Stimulated activated CD8-positive, alpha-beta memory T cell treated with anti-CD3 and anti-CD28 coated beads, Interleukin-4, amount 100 ng/mL, for 4 hours (primary cell): ENCODE measurements at regions not wholly inside any gene's neighbourhood (a gene's known extent, or its start where the extent isn't known, plus 50 kb on each side); places are given as distances from the start of the nearest gene placed in this dataset.
"Not testable (repeated sequence)": the region's sequence is repeated elsewhere in the genome, so short reads cannot be mapped to it uniquely, and the experiment has no call there.

Experiments used
- DNase-seq, 2 donors: peaks; one replicate each; pipeline ENCODE4 v3.0.0-alpha.2; 2020; ENCODE audit warnings: low read depth in 2 of 2, low spot score in 1 of 2

DNA sequence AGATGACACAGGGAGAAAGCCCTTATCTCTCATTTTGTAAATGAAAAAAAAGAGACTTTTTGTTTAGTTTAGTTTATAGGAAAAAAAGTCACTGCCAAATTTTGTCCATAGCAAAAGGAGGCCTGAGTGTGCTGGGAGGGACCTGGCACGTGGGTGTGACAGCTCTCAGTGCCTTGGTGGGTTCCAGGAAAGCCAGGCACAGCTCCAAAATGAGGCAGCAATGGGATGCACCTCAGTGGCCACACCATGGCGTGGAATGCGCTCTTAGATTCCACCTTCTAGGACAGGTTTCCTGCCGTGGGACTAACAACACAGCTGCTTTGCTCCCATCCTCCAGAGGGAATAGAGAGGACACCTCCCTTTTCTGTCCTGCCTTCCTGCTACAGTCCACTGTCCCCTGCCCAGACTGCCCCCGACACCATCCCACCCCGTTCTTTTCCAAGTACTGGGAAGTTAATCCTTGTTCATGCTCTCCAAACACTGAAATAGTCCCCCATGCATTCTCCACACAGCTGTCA, 207.6 kb downstream of the EMP1 start:
- DNase-seq: no peak

DNA sequence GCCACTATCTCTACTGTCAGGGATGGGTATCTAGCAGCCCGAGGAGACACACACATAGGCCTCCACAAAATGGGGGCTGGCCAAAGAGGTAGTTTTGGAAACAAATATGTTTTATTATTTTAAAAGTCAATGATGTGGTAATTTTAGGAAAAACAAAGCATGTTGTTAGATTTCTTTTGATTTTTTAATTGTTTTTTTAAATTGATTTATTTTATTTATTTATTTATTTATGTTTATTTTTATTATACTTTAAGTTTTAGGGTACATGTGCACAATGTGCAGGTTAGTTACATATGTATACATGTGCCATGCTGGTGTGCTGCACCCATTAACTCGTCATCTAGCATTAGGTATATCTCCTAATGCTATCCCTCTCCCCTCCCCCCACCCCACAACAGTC, 194.8 kb downstream of the EMP1 start:
- DNase-seq: not testable (repeated sequence)

DNA sequence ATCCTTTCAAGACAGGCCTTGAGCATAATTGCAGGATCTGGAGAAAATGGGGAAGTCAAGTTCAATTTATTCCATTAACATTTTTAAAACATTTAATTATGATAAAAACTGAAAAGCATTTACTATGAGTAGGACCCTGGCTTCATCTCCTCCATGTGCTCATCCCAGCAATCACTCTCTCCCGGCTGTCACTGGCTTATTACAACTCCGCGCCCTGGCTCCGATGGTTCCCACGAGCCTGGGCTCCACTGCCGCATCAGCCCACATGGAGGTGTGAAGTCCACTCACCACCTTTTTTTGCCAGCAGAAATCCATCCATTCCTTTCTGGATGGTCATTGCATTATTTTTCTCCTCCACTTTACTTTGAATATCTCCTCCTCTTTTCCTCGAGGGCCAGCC, 194.4 kb downstream of the EMP1 start:
- no peak for DNase-seq

DNA sequence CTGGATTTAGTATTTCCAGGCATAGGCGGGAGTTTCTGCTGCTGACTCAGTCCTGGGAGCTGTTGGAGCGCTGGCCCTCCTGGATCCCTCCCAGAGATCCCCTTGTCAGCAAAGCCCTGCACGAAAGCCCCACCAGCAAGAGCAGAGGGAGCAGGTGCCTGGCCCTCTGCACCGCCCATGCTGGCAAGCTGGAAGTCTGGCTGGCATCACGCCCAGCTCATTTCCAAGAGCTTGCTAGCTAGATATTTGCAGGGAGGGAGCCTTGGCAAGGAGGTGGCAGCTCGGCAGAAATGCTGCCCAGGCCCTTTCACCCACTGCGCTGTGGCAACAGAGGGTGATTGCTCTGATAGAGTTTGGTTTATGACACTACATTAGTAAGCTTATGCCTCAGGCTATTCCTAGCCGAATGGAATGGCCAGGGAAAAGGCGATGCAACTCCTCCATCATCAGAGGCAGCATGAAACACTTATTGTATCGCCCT, 193.9 kb downstream of the EMP1 start:
- DNase-seq: no peak

DNA sequence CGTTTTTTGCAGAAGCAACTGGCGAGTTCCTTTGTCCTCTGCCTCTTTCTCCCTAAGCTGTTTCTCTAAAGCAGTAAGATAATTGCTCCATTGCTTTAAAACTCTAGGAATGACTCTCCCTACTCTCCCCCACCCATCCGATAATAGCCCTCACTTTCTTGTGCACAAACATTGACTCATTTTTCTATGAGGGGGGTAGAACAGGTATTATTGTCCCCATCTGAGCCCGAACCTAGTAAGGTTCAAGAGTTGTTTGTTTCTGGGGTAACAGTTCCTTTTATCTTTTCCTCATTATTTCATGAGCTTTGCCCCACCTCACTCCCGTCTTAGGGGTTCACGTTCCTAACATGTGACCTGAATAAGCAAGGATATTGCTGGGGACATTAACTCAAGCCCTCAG, 190.6 kb downstream of the EMP1 start:
- no peak for DNase-seq

DNA sequence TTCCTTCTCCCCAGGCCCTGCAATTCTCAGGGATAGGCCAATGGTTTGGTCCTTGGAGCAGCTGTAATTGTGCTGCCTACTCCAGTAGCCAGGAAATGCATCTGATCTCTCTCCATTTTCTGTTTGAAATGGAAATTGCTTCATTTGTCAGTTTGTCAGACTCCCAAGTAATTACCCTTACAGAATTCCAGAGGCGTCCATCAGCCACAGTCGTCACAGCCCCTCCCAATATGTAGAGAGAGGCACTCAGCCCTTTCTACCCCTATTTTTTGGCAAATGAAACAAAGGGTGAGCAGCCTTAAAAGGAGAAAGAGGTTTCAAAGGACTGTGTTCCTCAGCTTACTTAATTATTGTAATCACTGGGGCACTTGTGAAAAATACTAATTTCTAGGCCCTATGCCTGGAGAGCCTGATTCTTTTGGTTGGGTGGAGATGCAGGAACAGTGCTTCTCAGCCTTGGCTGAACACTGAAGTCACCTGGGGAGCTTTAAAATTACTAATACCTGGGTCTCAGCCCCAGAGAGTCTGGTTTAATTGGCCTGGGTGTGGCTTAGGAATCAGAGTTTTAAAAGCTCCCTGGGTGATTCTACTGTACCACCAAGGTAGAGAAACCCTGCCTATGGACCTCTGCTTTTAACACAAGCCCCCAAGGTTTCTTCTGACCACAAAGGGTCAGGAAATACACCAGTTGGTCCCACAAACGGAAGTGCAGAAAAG, 190.0 kb downstream of the EMP1 start:
- no peak for DNase-seq

DNA sequence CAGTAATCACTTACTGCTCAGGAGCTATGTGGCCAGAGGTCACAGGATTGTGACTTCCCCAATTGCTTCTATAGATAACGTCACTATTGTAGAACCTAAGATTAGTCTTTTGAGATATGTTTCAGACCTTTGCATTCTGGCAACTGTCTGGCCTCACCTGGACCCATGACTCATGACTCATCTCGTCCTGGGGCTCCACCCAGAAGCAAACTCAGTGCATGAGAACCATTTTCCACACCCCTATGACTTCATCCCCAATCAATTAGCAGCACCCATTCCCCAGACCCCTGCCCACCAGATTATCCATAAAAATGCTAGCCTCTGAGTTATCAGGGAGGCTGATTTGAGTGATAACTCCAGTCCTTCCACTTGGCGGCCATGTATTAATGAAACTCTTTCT, 186.9 kb downstream of the EMP1 start:
- no peak for DNase-seq

DNA sequence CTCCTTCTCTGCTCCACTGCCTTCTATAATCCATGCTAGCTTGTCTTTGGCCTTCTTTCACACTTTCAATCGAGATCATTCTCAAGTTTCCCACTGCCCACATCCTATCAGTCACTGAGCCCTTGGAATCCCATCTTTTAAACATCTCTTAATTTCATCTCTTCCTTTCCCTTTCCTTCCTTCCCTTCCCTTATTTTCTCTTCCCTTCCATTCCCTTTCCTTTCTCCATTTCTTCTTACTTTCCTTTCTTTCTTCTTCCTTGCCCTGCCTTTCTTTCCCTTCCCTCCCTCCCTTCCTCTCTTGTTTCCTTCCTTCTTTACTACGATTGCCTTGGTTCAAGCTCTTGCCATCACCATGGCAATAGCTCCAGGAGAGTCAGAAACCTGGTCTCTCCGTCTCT, 183.8 kb downstream of the EMP1 start:
- no peak for DNase-seq

DNA sequence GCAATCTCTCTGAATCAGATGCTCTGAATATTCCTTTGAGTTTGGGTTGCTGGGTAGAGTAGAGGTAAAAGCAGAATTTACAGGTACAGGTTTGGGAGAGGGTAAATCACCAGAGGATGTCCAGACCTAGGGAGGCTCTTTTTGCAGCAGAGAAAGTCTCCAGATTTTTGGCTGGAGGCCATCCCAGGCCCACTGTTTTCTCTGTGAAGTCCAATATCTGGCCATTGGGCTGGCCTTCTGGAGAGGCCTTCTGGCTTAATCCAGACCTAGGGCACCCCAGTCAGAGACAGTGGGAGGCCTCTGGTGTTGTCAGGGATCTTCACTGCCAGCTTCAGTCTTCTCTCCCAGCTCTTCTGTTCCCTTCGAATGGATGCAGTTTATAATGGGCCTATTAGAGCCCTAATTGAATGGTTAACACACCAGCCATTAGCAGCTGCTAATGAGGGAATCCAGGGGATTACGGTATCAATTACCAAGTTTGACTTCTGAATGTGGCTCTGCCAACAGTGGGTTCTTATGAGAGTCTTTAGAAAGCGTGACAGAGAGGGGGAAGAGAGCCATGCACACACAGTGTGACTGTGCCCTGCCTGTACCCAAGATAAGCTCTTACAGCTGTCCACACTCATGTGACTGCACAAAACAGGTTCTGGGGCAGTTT, 183.1 kb downstream of the EMP1 start:
- no peak for DNase-seq

DNA sequence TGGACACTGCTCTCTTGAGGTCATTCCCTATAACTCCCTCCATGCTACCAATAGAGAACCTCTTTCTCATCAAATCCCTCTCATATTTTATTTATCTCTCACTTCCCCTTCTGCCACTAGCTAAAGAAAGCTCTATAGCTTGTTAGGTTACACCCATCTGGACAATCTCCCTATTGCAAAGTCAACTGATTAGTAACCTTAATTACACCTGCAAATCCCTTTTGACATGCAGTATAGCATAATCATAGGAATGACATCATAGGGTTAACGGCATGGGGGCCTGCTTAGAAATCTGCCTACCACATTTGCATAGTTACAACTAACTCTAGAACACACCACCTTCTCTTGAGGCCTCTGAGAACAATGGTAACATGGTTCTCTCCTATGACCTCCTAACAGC, 181.2 kb downstream of the EMP1 start:
- DNase-seq: no peak

DNA sequence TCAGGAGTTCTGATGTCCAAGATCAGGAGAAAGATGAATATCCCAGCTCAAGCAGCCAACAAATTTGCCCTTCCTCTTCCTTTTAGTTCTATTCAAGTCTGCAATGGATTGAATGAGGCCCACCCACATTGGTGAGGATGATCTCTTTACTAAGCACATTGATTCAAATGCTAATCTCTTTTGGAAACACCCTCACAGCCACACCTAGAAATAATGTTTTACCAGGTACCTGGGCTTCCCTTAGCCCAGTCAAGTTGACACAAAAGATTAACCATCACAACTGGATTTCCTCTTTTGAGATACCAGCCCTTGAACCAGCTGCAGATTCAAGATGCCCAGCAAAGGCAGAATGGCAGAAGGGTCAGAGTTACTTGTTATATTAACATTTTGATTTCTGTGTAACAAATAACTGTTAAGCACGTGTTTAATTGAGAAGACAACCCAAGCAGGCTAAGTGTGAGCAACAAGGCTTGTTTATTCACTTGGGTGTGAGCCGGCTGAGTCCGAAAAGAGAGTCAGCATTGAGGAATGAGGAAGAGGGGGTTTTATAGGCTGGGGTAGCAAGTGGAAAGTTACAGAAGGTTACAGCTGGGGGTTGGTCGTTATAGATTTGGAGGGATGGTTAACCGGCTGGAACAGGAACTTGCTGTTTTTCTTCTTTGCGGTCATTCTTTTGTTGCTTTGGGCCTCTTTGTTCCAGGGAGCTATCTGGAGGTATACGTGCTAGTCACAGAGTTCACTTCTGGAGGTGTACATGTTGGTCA, 180.3 kb downstream of the EMP1 start:
- DNase-seq: no peak

DNA sequence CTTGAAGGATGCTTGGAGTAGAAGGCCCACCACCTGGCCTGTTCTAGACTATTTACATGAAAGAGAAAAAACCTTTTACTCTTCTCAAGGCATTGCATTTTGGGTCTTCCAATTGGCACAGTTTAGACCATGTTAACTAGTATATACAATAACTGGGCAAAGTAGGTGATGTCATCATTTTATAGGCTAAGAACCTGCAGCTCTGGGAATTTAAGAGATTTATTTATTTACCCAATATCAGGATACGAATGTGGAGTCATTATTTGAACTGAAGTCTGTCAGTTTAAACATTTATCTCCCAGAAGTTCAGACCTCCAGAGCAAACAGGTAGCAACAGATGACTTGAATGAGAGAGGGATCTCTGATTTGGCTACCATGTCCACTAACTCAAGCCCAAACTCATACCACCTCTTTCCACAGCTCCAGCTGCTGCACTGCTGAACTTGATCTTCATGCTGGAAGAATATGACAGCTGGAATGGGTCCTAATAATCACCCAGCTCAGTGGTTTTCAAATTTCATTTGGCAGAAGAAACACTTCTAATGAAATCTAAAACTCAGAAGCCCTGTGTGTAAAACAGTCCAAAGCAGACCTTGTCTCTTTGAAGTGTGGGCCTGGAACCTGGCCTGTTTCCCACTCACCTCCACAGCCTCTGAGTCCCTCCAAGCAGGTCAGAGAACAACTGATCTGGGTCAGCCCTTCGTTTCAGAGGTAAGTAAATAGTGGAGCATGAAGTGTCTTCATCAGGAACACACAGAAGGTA, 179.2 kb downstream of the EMP1 start:
- no peak for DNase-seq

DNA sequence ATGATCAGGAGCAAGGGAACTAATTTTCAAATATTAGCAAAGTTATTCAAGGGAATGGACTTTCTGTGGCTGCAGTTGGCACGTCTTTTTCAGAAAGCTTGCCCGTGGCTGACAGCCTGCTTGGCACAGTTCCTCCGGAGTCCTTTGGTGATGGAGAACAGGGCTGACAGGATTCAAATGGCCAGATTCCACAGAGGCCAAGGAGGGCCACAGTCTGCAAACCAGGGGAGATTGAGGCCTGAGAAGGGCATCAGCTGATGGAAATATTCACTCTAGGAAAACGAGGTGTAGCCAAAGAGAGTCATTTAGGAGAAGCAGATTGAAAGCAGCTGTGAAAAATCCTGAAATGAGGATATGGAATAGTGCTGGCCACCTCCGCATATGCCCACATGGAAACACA, 178.3 kb downstream of the EMP1 start:
- no peak for DNase-seq

DNA sequence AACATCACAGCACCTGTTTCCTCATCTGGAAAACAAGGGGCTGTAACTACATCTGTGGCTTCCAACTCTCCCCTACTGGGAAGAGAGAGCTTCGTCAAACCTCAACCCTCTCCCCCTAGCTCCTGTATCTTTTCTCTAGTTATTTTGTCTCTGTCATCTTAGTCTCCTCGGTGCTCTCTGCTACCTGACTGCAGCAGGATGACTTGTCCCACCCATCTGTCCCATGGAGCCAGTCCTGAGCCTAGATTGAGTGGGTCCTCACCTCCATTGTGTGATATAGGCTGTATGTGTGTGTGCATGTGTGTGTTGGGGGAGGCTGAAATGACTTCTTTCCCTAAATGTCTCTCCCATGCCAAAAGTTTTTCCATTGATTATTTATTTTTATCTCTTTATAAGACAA, 177.3 kb downstream of the EMP1 start:
- DNase-seq: no peak

DNA sequence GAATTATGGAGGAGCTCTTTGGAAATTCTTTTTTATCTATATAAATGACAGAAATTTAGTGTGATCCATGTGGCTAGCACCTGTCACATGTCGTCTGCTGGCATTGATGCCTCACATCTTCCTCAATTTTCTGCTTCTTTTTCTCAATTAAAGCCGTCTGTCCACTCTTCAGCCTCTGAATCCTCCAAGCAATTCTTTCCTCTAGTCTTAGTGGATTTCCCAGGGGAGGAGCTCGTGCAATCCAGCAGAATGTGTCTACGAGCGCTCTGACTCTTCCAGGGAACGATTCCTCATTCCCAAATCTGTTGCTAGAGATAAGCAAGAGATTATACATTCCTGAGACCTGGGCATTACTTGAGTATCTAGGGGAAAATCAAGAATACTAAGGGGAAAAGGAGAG, 176.6 kb downstream of the EMP1 start:
- DNase-seq: no peak

DNA sequence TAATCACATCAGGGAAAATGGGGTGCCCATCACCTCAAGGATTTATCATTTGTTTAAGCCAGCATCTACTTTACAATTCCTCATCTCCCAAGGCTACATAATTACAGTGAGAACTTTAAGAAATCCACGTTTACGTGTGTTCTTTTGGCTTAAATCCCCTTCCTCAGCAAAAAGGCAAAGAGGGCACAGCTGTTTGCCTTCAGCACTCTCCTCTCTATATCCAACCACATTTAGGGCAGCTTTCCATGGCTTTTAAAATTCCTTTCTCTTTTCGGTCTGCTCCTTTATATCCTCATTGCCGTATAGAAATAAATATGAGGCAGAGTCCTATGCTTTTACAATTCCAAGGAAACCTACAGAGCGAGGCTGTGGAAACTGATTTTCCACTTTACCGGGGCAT, 175.9 kb downstream of the EMP1 start:
- no peak for DNase-seq

DNA sequence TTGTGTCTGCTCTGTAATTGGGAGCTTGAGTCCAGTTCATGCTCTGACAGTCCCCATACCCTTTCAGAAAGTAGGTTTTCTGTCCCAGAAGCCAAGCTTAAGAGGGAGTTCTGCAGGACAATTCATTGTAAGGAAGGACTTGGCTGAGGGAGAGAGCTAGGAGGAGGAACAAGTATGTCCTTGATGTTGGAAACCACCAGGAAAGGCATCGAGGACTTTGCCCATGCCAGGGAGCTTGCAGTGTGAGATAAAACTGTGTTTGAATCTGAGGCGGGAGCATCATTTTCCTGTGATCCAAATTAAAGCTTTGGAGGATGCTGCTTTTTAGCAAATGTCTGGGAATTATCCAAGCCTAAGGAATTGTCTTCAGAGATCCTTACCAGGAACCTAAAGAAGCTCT, 175.3 kb downstream of the EMP1 start:
- no peak for DNase-seq

DNA sequence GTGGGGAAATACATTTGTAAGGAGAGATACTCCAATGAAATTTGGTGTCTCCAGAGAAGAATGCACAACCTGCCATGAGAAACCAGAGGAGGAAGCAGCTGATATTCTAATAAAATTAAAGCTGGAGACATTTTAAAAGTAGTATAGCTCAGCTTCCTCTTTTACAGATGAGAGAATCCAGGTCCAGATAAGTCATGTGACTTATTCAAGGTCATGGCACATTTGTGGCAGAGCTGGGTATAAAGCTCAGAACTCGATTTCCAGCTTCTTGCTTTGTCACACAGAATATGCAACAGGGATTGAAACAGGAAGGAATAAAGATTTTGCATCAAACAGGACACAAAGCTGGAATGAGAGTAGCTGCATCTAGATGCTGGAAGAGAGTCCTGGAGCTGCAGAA, 174.8 kb downstream of the EMP1 start:
- no peak for DNase-seq

DNA sequence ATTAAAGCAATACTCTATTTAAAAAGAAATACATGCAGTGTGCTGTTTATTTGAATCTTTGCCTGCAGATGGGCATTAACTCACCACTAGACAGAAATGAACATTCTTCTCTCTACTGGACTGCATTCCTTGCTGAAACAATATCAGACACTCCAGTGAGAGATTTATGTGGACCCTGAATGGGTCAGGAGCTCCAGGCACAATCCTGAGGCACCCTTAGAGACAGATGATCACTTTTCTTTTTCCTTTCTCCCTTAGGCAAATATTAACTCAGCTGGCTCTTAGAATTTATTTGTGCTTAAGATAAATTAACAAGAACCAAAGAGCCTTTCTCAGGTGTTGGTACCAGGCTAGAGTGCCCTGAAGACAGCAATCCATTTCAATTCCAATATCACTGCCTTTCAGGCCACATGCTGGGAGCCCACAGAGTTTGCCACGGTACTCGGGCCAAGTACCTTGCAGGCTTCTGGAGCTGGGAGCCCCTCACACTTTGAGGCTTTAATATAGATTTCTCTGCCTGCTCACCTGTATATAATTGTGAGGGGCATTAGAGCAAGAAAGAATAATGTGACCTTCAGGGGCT, 173.0 kb downstream of the EMP1 start:
- DNase-seq: no peak

DNA sequence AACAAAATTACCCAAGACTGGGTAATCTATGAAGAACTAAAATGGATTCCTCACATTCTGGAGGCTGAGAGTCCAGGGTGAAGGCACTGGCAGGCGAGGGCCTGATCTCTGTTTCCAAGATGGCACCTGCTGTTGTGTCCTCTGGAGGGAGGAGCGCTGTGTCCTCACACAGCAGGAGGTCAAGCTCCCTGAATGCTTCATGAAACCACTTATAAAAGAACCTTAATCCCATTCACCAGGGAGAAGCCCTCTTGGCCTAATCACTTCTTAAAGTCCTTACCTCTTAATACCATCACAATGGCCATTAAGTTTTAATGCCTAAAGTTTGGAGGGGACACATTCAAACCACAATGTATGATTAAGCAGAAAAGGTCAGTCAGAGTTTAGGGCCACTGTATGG, 172.4 kb downstream of the EMP1 start:
- no peak for DNase-seq

DNA sequence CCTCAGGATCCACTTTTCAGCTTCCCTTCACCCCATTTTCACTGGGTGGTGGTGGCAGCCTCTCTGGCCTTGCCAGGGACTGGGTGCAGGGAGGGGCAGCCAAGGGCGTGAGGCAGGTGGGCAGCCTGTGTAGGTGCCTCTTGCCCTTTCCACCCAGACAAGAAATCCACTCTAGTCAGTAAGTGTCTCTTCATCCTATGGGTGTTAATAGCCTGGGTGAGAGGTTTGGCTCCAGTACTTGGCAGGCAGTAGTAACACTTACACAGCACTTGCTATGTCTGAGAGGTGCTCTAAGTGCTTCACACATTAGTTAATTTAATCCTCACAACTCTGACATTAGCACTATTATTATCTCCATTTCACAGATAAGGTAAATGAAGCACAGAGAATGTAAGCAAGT, 171.9 kb downstream of the EMP1 start:
- DNase-seq: no peak
